Tibial nerve (tissue), 4 donors: ENCODE measurements at regions not wholly inside any gene's neighbourhood (a gene's known extent, or its start where the extent isn't known, plus 50 kb on each side); places are given as distances from the start of the nearest gene placed in this dataset.

Experiments
- CTCF ChIP-seq, 5 experiments: fragments of 200-600 bp in 3 of 5; fragments of 450-650 bp in 2 of 5; sonication (generic) in 3 of 5; IDR thresholded peaks; one replicate each; pipeline ENCODE4 v1.5.1; 2016 to 2019; ENCODE audit warnings: antibody characterized with exemption in 5 of 5, mild to moderate bottlenecking in 3 of 5, moderate library complexity in 2 of 5
- EP300 ChIP-seq, 2 donors: sonication (generic); formaldehyde crosslinking; IDR thresholded peaks; one replicate each; pipeline ENCODE4 v1.6.1; 2017; ENCODE audit warnings: antibody characterized with exemption in 2 of 2, mild to moderate bottlenecking in 1 of 2
- POLR2A ChIP-seq, 2 donors: fragments of 450-650 bp; IDR thresholded peaks; one replicate each; pipeline ENCODE4 v1.6.1; 2017; ENCODE audit warnings: antibody characterized with exemption in 2 of 2, mild to moderate bottlenecking in 2 of 2, moderate library complexity in 2 of 2

GRCh38 chr14:29278301-29279263, 512.0 kb downstream of the FOXG1 start:
- TF ChIP-seq POLR2A (IDR thresholded peaks at IDR 0.05) (no peak), CTCF (IDR thresholded peaks at IDR 0.05) (no peak), EP300 (IDR thresholded peaks at IDR 0.05) (no peak)
